COLO829 (cell line): ENCODE measurements at regions not wholly inside any gene's neighbourhood (a gene's known extent, or its start where the extent isn't known, plus 50 kb on each side); places are given as distances from the start of the nearest gene placed in this dataset.
A peak's percentile ranks its signal among the peaks of the same experiment; 100 is the strongest.

Experiments
- DNase-seq: peaks from one replicate; pipeline ENCODE4 v3.0.0; 2012; ENCODE audit warnings: low spot score

- DNase-seq, result no peak
These were observed 397.8 kb upstream of the USP24 start for GRCh38 chr1:55612988-55613387.

- no peak for DNase-seq
These were observed 396.0 kb upstream of the USP24 start for GRCh38 chr1:55611123-55611522.

GRCh38 chr1:55610203-55610602 is 395.0 kb upstream of the USP24 start:
- DNase-seq, result no peak

- DNase-seq, result no peak
These were observed 394.5 kb upstream of the USP24 start for GRCh38 chr1:55609630-55610029.

- DNase-seq, result no peak
These were observed 390.0 kb upstream of the USP24 start for GRCh38 chr1:55605155-55605554.

GRCh38 chr1:55604749-55605148 is 389.6 kb upstream of the USP24 start:
- DNase-seq, result no peak

GRCh38 chr1:55604179-55604578 is 389.0 kb upstream of the USP24 start:
- DNase-seq, result no peak

- no peak for DNase-seq
These were observed 385.1 kb upstream of the USP24 start for GRCh38 chr1:55600242-55600641.

- DNase-seq, result no peak
These were observed 382.7 kb upstream of the USP24 start for GRCh38 chr1:55597910-55598309.

- no peak for DNase-seq
These were observed 379.5 kb upstream of the USP24 start for GRCh38 chr1:55594701-55595100.

- no peak for DNase-seq
These were observed 378.1 kb upstream of the USP24 start for GRCh38 chr1:55593298-55593697.

- DNase-seq, result no peak
These were observed 377.0 kb upstream of the USP24 start for GRCh38 chr1:55592122-55592521.

- DNase-seq, result no peak
These were observed 374.6 kb upstream of the USP24 start for GRCh38 chr1:55589671-55590297.

- DNase-seq, result no peak
These were observed 373.1 kb upstream of the USP24 start for GRCh38 chr1:55588309-55588708.

- DNase-seq, result no peak
These were observed 371.6 kb upstream of the USP24 start for GRCh38 chr1:55586771-55587170.

- no peak for DNase-seq
These were observed 370.2 kb upstream of the USP24 start for GRCh38 chr1:55585402-55585792.

GRCh38 chr1:55584526-55585401 is 369.6 kb upstream of the USP24 start:
- no peak for DNase-seq

GRCh38 chr1:55582084-55582483 is 366.9 kb upstream of the USP24 start:
- no peak for DNase-seq

GRCh38 chr1:55580845-55581332 is 365.7 kb upstream of the USP24 start:
- DNase-seq, result peak; percentile 86

- no peak for DNase-seq
These were observed 364.3 kb upstream of the USP24 start for GRCh38 chr1:55579332-55580001.

GRCh38 chr1:55578646-55579045 is 363.5 kb upstream of the USP24 start:
- DNase-seq, result no peak

GRCh38 chr1:55575571-55576279 is 360.6 kb upstream of the USP24 start:
- no peak for DNase-seq
